GM19395 (cell line): ENCODE measurements at regions not wholly inside any gene's neighbourhood (a gene's known extent, or its start where the extent isn't known, plus 50 kb on each side); places are given as distances from the start of the nearest gene placed in this dataset.
"Not testable (repeated sequence)": the region's sequence is repeated elsewhere in the genome, so short reads cannot be mapped to it uniquely, and the experiment has no call there.

Source experiments
- ATAC-seq: cut with Tn5 transposase; IDR thresholded peaks from one replicate; pipeline ENCODE4 v1.9.1; 2021; ENCODE audit warnings: mild to moderate bottlenecking, moderate library complexity; ENCODE audit not compliant: unreplicated experiment

DNA sequence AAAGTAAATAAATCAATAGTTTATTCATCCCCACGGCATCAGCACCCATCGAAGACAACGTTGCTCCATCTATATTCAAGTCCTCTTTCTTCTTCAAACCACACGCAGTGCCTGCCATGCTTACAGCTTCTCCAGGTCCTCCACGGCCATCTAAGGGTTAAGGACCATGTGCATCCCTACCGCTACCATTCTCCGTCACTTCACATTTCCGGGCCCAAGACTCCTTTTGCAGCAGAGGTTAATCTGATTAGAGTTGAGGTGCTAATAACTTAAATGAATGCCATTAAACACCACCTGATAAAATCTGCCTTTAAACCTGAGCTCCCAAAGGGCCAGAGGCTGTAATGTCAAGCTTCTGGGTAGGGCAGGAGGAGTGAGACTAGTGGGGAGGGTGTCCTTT, 79.7 kb upstream of the CCND2 start:
- ATAC-seq = no peak

DNA sequence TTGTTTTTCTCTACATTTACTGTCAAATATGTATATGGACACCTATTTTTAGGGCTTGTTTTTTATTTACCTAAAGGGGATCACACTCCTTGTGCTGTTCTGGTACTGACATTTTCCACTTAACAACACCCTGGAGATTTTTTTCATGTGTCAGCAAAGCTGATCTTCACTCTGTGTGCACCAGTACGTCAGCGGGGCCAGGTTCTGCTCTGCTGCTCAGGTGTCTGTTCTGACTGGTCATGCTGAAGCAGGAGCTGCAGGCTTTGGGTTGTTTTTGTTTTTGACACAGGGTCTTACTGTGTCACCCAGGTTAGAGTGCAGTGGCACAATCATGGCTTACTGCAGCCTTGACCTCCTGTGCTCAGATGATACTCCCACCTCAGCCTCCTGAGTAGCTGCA, 81.9 kb upstream of the CCND2 start:
- ATAC-seq = no peak

DNA sequence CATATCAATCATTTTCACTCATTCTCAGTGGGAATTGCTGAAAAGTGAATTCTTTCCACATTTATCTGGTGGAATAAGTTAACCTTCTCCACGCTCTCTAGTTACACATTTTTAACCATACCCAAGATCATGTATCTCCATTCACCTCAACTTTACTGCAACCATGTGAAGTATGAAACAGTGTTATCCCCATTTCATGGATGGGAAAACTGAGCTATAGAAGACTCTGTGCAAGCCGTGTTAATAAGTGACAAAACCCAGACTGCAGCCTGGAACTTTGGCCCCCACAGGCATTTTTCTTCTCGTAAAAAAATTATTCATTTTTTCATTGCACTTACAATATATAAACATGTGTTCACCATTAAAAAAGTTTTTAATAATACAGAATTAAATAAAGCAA, 82.4 kb upstream of the CCND2 start:
- ATAC-seq = no peak

DNA sequence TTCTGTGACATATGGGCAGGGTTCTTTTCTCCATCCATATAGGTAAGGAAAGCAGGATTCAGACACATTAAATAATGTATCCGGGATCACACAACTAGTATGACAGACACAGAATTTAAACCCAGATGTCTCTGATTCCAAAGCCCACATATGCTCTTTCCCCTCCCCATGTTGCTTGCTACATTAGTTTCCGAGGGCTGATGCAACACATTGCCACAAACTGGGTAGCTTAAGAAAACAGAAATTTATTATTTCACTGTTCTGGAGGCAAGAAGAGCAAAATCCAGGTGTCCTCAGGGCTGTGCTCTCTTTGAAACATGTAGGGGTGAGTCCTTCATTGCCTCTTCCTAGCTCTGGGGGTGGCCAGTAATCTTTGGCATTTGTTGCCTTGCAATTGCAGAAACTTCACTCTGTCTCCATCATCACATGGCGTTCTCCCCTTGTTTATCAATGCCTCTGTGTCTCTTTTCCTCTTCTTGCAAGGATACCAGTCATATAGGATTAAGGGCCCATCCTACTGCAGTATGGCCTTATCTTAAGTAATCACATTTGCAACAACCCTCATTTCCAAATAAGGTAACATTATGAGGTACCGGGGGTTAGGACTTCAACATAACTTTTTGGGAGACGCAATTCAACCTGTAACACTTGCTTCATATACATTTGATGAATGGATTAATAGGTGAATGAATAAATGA, 83.0 kb upstream of the CCND2 start:
- no peak for ATAC-seq

DNA sequence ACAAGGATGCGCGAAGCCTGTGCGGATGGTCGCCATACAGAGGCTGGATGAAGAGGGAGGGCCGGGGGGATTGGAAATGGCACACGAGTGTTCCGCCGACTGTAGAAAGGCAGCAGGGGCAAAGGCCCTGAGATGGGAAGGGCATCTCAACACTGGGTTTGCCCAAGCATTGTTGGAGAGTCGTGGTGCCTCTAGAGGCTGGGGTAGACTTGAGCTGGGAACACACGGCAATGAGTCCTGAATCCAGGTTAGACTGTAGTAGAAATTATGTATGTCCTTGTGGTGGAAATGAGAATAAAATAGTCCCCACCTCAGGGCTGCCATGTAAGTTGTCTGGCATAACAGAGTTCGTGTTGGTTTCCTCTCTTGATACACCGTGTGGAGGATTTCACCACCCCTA, 83.8 kb upstream of the CCND2 start:
- ATAC-seq = no peak

DNA sequence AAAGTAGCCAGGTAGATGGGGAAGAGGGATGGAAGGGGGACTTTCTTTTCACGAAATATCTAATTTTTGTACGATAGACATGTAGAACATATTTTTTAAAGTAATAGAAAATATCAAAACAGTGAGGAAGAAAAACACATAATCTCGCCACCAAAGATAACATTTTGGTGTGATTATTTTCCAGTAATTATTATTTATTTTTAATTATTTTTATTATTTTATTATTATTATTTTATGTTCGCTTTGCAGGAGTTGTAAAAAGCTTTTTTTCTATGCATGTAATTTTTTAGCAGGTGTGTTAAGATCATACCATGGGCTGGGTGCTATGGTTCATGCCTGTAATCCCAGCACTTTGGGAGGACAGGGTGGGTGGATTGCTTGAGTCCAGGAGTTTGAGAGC, 85.6 kb upstream of the CCND2 start:
- no peak for ATAC-seq

DNA sequence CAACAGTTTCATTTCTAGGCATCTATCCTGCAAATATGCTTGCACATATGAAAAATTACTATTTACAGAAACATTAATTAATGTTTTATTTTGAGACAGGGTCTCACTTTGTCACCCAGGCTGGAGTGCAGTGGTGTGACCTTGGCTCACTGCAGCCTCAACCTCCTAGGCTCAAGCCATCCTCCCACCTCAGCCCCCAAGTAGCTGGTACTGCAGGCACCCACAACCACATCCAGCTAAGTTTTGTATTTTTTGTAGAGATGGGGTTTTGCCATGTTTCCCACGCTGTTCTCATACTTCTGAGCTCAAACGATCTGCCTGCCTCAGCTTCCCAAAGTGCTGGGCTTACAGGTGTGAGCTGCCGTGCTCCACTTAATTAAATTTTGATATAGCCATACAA, 86.2 kb upstream of the CCND2 start:
- not testable (repeated sequence) for ATAC-seq

DNA sequence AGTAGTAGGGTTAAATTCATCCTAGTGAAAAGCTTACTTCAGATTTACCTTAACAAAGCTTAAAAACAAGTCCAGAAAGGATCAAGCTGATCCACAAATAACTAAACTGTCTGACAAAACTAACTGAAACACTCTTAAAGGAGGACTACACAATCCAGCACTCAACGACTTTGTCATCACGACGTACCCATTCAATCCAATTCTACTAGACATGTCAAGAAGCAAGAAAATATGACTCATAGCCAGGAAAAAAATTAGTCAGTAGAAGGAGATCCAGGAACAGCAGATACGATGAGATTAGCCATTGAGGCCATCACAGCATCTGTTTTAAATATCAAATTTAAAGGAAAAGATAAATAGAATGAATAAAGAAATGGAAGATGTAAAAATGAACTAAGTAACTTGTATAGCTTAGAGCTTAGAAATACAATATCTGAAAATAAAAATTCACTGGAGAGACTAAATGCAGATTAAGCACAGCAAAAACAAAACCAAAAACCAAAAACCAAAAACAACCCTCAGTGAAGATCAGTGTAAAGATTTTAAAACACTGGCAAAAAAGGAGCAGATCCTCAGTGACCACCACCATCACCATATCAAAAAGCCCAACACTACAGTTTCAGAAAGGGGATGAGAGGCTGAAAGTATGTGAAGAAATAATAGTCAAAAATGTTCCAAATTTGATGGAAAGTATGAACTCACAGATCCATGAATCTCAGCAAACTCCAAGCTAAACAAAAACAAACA, 95.0 kb upstream of the CCND2 start:
- no peak for ATAC-seq

DNA sequence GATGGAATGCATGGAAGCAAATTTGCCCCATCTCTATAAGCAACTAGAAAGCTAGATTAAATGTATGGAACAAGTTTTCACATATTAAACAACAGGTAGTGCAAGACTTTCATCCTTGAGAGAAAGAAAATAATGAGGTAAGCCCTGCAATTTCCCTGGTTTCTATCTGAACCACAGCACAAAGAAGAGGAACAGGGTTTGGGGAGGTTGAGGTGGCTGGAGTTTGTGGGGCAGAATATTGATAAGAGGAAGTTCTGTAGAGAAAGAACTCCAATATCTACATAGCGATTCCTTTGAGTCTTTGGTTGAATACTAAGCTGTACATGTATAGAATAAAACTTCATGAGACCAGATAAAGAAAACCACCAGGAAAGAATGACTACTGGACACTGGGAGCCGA, 96.3 kb upstream of the CCND2 start:
- no peak for ATAC-seq

DNA sequence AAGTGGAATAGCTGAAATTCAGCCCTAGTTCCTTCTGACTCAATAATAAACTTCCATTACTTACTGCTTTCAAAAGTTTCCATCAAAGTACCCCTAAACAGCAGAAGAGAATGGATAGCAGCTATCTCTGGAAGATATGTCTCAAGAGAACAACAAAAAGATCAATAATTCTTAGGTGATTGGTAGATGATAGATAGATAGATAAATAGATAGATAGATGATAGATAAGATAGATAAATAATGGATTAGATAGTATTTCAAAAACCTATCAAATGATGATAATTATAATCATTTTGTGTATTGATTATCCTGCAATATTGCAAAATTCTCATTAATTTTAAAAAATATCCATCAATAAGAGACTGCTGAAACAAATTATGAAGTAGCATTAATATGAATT, 97.4 kb upstream of the CCND2 start:
- no peak for ATAC-seq

DNA sequence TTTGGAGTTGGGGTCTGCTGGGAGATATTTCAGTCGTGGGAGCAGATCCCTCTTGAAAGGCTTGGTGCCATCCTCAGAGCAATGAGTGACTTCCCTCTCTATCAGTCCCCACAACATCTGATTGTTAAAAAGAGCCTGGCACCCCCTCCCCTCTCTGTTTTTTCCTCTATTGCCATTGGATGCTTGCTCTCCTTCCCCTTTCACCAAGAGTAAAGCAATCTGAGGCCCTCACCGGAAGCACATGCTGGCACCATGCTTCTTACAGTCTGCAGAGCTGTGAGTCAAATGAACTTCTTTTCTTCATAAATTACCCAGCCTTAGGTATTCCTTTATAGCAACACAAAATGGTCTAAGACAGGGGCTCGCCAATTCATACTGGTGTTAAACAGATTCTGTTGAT, 99.1 kb upstream of the CCND2 start:
- ATAC-seq = no peak

DNA sequence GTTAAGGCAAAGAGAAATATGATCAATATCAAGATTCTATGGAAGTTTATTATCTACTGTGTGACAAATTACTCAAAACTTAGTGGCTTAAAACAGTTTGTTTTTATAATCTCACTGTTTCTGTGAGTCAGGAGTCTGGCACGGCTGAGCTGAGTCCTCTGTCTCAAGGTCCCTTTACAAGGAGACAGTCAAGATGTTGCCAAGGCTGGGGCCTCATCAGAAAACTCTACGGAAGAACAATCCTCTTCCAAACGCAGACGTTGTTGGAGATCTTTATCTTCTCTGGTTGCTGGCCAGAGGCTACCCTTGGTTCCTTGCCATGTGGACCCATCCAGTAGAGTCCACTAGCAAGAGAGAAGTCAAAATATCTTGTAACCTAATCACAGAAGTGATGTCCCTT, 100.6 kb upstream of the CCND2 start:
- ATAC-seq = no peak

DNA sequence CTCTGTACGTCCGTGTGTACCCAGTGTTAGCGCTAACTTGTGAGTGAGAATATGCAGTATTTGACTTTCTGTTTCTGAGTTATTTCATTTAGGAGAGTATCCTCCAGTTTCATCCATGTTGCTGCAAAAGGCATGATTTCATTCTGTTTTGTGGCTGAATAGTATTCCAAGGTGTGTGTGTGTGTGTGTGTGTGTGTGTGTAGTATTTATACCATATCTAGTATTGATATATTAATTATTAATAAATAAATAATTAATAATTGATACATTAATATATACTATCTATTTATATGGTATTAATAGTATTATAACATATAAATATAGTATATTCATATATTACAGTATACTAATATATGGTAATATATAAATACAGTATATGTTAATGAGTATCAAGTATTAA, 101.8 kb upstream of the CCND2 start:
- no peak for ATAC-seq

DNA sequence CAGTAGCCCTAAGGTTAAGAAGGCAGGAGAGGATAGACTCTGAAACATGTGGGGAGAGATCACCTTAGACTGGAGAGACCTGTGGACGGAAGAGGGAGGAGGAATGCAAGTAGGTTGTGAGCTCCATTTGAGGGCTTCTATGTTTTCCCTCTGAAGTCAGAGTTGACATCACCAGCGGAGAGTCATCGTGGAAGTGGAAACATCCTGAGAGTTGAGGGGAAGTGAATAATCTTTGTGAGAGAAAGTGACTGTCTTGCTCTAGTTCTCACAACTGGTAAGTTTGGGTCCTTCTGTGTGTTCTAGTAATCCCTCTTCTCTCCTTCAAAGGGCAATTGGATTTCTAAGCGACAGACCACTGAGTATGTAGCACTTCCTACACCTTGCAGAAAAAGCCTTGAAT, 103.6 kb upstream of the CCND2 start:
- no peak for ATAC-seq

DNA sequence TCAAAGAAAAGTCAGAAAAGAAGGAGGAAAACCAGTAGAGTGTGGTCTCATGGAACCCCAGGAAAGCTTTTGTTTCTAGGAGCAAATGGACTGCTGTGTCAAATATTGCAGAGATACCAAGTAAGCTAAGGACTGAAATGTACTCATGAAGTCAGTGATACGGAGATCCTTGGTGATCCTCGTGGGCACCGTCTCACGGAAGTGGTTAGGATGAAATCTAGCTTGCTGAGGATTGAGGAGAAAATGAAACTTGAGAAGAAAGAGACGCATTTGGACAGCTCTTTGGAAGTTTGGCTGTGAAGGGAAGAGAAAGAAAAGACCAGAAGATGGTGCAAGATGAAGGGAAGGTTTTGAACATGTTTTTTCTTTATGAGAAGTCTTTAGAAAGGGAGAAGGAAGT, 104.0 kb upstream of the CCND2 start:
- ATAC-seq = no peak

DNA sequence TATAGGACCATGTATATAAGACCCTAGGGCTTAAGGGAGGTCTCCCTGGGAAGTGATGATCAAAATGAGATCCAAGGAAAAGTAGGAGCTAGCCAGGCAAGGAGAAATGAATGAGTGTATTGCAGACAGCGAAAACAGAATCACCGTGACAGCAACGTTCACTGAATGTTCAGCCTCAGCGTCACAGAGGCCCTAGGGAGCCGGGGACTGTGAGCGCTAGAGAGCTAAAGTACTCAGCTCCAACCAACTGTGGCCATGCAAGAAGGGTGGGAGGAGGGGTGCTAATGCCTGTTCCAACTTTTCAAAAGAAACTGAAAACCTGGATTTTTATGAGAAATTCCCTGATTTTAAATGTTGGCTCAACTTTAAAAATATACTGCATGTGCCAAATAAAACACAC, 105.5 kb upstream of the CCND2 start:
- ATAC-seq = no peak

DNA sequence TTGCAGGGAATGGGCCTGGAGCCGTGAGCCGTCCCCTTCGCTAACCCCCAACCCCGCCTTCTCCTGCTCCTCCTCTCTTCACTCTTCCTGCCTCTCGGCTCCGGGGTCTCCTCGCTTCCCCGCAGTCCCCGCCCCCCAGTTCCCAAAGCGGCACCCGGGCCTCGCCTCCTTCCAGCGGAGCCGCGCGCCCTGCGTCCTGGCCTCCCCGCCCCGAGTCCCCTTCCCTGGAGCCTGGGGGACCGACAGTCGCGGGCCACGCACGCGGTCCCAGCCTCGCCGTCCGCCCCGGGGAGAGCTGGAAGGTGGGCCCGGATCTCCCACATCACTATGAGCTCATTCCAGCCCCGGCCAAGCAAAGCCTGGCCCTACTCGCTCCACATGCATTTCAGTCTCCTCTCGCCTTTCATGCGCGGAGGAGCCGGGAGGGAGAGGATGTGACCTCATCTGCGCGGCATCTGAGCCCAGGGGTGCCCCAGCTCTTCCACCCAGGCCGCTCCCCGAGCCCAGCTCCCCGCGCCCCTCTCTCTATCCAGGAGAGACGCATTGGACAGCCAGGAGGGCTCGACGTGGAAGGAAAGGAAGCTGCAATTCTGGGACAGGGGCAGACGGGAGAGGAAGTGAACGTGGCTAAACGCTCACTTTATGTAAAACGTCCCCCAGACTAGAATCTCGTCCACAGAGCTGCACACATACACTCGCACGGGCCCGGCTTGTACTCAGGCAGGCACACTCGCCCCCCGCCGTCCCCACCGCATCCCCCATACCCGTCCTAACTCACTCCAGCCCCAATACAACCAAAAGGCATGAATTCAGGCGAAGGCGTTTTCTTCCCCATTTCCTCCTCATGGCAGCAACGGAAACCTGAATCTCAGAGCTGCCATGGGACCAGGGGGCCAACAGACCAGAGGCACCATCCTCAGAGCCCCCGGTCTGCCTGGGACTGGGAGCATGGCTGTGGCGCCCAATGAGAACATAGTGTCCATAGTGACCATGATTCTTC, 108.7 kb upstream of the CCND2 start:
- ATAC-seq = no peak

DNA sequence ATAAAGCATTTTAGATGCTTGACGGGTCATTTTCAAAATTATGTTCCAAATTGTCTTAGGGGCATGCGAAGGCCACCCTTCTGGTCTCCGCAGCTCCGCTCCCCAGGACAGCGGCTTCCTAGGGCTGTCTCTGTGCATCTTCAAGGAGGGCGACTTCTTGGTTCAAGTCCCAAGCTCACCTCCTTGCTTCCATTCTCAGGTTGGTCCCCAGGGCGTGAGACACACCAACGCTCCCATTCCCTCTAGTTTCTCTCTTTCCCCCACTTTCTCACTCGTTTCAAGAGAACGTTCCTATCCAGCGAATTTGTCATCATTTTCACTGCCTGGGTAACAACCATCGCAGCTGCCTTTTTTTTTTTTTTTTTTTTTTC, 109.4 kb upstream of the CCND2 start:
- no peak for ATAC-seq

DNA sequence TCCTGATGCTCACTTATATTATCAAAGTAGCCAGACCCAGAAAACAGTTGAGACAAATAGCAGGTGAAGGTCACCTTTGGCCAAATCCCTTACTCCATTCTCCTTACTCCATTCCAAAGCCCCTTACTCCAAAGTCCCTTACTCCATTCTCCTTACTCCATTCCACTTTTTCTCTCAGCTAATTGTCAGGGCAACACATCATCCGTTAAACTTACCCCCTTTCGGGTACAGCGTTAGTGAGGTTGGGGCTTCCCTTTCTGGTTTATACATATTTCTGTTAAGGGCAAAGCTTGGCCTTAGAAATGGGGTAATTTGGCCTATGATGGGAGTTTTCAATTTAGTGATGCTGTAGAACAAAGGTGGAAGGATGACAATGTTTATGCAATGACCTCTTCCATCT, 111.8 kb upstream of the CCND2 start:
- no peak for ATAC-seq

DNA sequence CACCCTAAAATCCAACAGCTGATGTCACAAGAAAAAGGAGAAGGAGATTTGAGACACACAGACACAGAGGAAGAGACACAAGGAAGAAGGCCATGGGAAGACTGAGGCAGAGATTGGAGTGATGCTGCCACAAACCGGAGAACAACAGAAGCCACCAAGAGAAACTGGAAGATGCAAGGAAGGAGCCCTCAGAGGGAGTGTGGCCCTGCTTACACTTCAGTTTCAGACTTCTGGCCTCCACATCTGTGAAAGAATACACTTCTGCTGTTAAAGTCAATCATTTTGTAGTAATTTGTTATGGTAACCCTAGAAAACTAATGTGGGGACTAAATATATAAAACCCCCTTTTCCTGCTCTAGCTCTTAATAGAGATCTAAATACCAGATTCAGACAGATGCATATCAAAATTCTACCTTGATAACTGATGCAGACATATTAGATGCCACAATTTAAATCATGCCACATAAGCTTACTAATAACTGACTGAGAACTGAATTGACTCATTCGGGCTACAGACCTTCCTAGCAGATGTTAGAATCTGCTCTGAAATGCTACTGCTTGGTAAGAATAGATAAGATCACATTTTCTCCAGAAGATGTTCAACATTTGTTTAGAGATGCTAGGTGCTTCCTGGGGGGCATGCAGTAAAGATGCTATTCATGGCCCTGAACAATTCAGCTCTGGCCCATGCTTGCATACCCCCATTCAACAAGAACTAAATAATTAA, 113.1 kb upstream of the CCND2 start:
- no peak for ATAC-seq

DNA sequence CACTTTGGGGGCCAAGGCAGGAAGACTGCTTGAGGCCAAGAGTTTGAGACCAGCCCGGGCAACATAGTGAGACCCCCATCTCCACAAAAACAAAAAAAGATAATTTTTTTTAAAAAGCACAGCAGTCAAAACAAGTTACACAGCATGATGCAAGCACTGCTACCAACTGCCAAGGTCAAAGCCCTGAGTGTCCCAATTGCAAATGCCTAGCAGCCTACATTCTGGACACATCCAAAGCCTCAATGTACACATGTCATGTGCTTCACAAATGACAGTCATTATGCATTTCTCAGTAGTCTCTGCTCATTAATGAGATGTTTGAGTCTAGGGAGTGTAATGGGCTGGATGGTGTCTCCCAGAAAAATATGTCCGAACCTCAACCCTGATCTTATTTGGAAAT, 113.7 kb upstream of the CCND2 start:
- ATAC-seq = no peak
